ENCODE measurements at regions not wholly inside any gene's neighbourhood (a gene's known extent, or its start where the extent isn't known, plus 50 kb on each side); places are given as distances from the start of the nearest gene placed in this dataset.
"Not testable (repeated sequence)": the region's sequence is repeated elsewhere in the genome, so short reads cannot be mapped to it uniquely, and the experiment has no call there.

DNA sequence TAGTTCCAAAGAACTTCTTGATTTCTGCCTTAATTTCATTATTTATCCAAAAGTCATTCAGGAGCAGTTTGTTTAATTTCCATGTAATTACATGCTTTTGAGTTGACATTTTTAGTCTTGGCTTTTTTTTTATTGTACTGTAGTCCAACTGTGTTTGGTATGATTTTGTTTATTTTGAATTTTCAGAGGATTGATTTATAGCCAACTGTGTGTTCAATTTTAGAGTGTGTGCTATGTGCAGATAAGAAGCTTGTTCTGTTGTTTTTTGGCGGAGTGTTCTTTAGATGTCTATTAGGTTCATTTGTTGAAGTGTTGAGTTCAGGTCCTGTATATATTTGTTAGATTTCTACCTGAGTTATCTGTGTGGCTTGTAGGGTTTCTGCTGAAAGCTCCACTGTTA is 533.6 kb downstream of the TRAM1L1 start:
- no peak overlapping the region for H3K4me3 ChIP-seq (ENCODE audit: low read depth, low read length)
- DNase-seq (ENCODE audit: low read depth), result no peak
- TF ChIP-seq, protein P1, sequence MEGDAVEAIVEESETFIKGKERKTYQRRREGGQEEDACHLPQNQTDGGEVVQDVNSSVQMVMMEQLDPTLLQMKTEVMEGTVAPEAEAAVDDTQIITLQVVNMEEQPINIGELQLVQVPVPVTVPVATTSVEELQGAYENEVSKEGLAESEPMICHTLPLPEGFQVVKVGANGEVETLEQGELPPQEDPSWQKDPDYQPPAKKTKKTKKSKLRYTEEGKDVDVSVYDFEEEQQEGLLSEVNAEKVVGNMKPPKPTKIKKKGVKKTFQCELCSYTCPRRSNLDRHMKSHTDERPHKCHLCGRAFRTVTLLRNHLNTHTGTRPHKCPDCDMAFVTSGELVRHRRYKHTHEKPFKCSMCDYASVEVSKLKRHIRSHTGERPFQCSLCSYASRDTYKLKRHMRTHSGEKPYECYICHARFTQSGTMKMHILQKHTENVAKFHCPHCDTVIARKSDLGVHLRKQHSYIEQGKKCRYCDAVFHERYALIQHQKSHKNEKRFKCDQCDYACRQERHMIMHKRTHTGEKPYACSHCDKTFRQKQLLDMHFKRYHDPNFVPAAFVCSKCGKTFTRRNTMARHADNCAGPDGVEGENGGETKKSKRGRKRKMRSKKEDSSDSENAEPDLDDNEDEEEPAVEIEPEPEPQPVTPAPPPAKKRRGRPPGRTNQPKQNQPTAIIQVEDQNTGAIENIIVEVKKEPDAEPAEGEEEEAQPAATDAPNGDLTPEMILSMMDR (conservative IDR thresholded peaks at IDR 0.05; ENCODE audit: low read depth, low read length), result no peak

DNA sequence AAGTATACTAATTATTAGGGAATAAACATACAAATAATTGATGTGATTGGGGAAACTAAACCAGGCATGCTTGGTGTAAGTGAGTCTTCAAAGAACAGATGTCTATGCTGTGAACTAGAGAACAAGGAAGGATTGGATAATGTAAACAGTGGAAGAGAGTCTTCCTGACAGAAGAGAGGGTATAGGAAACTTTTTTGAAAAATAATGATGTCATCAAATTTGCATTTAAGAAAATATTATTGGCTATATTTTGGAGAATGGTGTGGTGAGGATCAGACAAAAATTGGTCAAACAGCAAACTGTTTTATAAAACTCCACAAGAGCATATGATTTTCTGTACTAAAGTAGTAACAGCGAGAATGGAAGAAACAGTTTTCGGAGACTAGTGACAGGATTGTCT is 537.7 kb downstream of the TRAM1L1 start:
- TF ChIP-seq, protein P1 (conservative IDR thresholded peaks at IDR 0.05; ENCODE audit: low read depth, low read length), result no peak
- no peak overlapping the region for H3K4me3 ChIP-seq (ENCODE audit: low read depth, low read length)
- no peak for DNase-seq (ENCODE audit: low read depth)

GRCh38 chr4:116546759-116547158 is 538.6 kb downstream of the TRAM1L1 start:
- H3K4me3 ChIP-seq (ENCODE audit: low read depth, low read length), result no peak overlapping the region
- no peak for DNase-seq (ENCODE audit: low read depth)
- TF ChIP-seq, protein P1 (conservative IDR thresholded peaks at IDR 0.05; ENCODE audit: low read depth, low read length), result no peak

- TF ChIP-seq, protein P1 (conservative IDR thresholded peaks at IDR 0.05; ENCODE audit: low read depth, low read length), result no peak
- no peak for DNase-seq (ENCODE audit: low read depth)
- no peak overlapping the region for H3K4me3 ChIP-seq (ENCODE audit: low read depth, low read length)
These were observed 540.4 kb downstream of the TRAM1L1 start for GRCh38 chr4:116544946-116545345.

- no peak overlapping the region for H3K4me3 ChIP-seq (ENCODE audit: low read depth, low read length)
- TF ChIP-seq, protein P1 (conservative IDR thresholded peaks at IDR 0.05; ENCODE audit: low read depth, low read length), result no peak
- DNase-seq (ENCODE audit: low read depth), result no peak
These were observed 545.6 kb downstream of the TRAM1L1 start for GRCh38 chr4:116539744-116540143.

- TF ChIP-seq, protein P1 (conservative IDR thresholded peaks at IDR 0.05; ENCODE audit: low read depth, low read length), result no peak
- H3K4me3 ChIP-seq (ENCODE audit: low read depth, low read length), result no peak overlapping the region
These were observed 547.5 kb downstream of the TRAM1L1 start for GRCh38 chr4:116537828-116538227.

DNA sequence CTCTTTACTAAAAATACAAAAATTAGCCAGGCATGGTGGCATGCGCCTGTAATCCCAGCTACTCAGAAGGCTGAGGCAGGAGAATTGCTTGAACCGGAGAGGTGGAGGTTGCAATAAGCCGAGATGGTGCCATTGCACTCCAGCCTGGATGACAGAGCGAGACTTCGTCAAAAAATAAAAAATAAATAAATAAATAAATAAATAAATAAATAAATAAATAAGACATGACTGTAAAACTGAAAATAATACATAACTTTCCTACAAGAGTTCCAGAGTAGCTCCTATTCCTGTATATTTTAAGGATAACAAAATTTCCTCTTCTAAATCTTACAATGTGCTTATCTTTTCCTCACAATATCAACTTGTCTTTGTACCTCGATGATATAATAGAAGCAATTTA is 549.4 kb downstream of the TRAM1L1 start:
- DNase-seq (ENCODE audit: low read depth); H3K4me3 ChIP-seq (ENCODE audit: low read depth, low read length): not testable (repeated sequence)

More at GRCh38 chr4:116537828-116538227, 547.5 kb downstream of the TRAM1L1 start:
- DNase-seq (ENCODE audit: low read depth), result no peak

- no peak for DNase-seq (ENCODE audit: low read depth)
- TF ChIP-seq, protein P1 (conservative IDR thresholded peaks at IDR 0.05; ENCODE audit: low read depth, low read length), result no peak
- no peak overlapping the region for H3K4me3 ChIP-seq (ENCODE audit: low read depth, low read length)
These were observed 553.5 kb downstream of the TRAM1L1 start for GRCh38 chr4:116531870-116532269.

Data from epithelial cell of proximal tubule (primary cell).